Immature natural killer cell (primary cell): ENCODE measurements at regions not wholly inside any gene's neighbourhood (a gene's known extent, or its start where the extent isn't known, plus 50 kb on each side); places are given as distances from the start of the nearest gene placed in this dataset.
"Not testable (repeated sequence)": the region's sequence is repeated elsewhere in the genome, so short reads cannot be mapped to it uniquely, and the experiment has no call there.

Source experiments
- DNase-seq, 3 donors: peaks; one replicate each; pipeline ENCODE4 v3.0.0; 2022; ENCODE audit warnings: mixed read lengths in 1 of 3
- H3K27ac Mint-ChIP-seq, 6 donors: one replicate each; pipeline ENCODE4 v1.8.0; 2020; ENCODE audit warnings: mixed read lengths in 6 of 6, mild to moderate bottlenecking in 5 of 6, inconsistent platforms in 4 of 6, moderate library complexity in 3 of 6
- H3K27me3 Mint-ChIP-seq, 3 donors: one replicate each; pipeline ENCODE4 v1.8.0; 2020 to 2021; ENCODE audit warnings: low read depth in 3 of 3, mild to moderate bottlenecking in 3 of 3, mixed read lengths in 3 of 3, moderate library complexity in 3 of 3, inconsistent platforms in 1 of 3
- H3K36me3 Mint-ChIP-seq, 3 donors: one replicate each; pipeline ENCODE4 v1.8.0; 2020; ENCODE audit warnings: mixed read lengths in 3 of 3, inconsistent platforms in 2 of 3, mild to moderate bottlenecking in 2 of 3
- H3K4me1 Mint-ChIP-seq, 2 donors: one replicate each; pipeline ENCODE4 v1.8.0; 2020; ENCODE audit warnings: inconsistent platforms in 2 of 2, mild to moderate bottlenecking in 2 of 2, mixed read lengths in 2 of 2, moderate library complexity in 1 of 2
- H3K4me3 Mint-ChIP-seq, 5 donors: one replicate each; pipeline ENCODE4 v1.8.0; 2020; ENCODE audit warnings: mild to moderate bottlenecking in 5 of 5, mixed read lengths in 5 of 5, inconsistent platforms in 3 of 5, moderate library complexity in 3 of 5
- H3K9me3 Mint-ChIP-seq, 6 donors: one replicate each; pipeline ENCODE4 v1.8.0; 2020; ENCODE audit warnings: mild to moderate bottlenecking in 6 of 6, mixed read lengths in 6 of 6, inconsistent platforms in 4 of 6, moderate library complexity in 3 of 6

- Mint-ChIP-seq H3K9me3 (no peaks in the 10 kb centered on the region), H3K4me3 (no peak overlapping the region), H3K36me3 (no peaks in the 10 kb centered on the region), H3K4me1 (no peaks in the 10 kb centered on the region), H3K27ac (no peak overlapping the region), H3K27me3 (peaks cover 0 to 7% (median 6%) of the 10 kb centered on the region in 3 donors)
- DNase-seq, result no peak
Measured at GRCh38 chr4:81732980-81733379, 261.3 kb upstream of the RASGEF1B start.

- Mint-ChIP-seq H3K27me3 (peaks cover 0 to 10% (median 9%) of the 10 kb centered on the region in 3 donors), H3K4me3 (no peak overlapping the region), H3K36me3 (peaks cover 0 to 3% (median 0%) of the 10 kb centered on the region in 3 donors), H3K27ac (peak overlapping the region in 2 of 6 donors; percentile 29 to 62), H3K9me3 (no peaks in the 10 kb centered on the region), H3K4me1 (peaks cover 11 to 15% of the 10 kb centered on the region in 2 donors)
- peak in 2 of 3 donors; percentile 12 to 26 for DNase-seq
Measured at GRCh38 chr4:81724925-81725329, 253.2 kb upstream of the RASGEF1B start.

GRCh38 chr4:81723927-81724587 lies 252.3 kb upstream of the RASGEF1B start:
- H3K4me1 Mint-ChIP-seq, result peaks cover 11 to 15% of the 10 kb centered on the region in 2 donors
- H3K9me3 Mint-ChIP-seq, result no peaks in the 10 kb centered on the region
- no peak for DNase-seq
- H3K36me3 Mint-ChIP-seq, result peaks cover 0 to 3% (median 0%) of the 10 kb centered on the region in 3 donors
- no peak overlapping the region for H3K4me3 Mint-ChIP-seq
- peaks cover 0 to 9% (median 3%) of the 10 kb centered on the region in 3 donors for H3K27me3 Mint-ChIP-seq
- no peak overlapping the region for H3K27ac Mint-ChIP-seq

- Mint-ChIP-seq H3K4me1 (peaks cover 11 to 15% of the 10 kb centered on the region in 2 donors), H3K4me3 (no peak overlapping the region), H3K9me3 (peaks cover 0 to under 1% (median 0%) of the 10 kb centered on the region in 6 donors), H3K27ac (peak overlapping the region in 1 of 6 donors; percentile 59), H3K27me3 (peaks cover 0 to 7% (median 6%) of the 10 kb centered on the region in 3 donors), H3K36me3 (peaks cover 0 to 3% (median 0%) of the 10 kb centered on the region in 3 donors)
- DNase-seq, result no peak
Measured at GRCh38 chr4:81723019-81723884, 251.5 kb upstream of the RASGEF1B start.

- Mint-ChIP-seq H3K36me3 (no peaks in the 10 kb centered on the region), H3K4me3 (no peak overlapping the region), H3K9me3 (peaks cover 0 to 4% (median 0%) of the 10 kb centered on the region in 6 donors), H3K27me3 (peaks cover 0 to 6% (median 5%) of the 10 kb centered on the region in 3 donors), H3K27ac (no peak overlapping the region), H3K4me1 (peaks cover 11 to 15% of the 10 kb centered on the region in 2 donors)
- no peak for DNase-seq
Measured at GRCh38 chr4:81722290-81722851, 250.7 kb upstream of the RASGEF1B start.

- Mint-ChIP-seq H3K4me3 (no peak overlapping the region), H3K27ac (no peak overlapping the region), H3K36me3 (no peaks in the 10 kb centered on the region), H3K4me1 (no peaks in the 10 kb centered on the region), H3K9me3 (peaks cover 0 to 4% (median 0%) of the 10 kb centered on the region in 6 donors), H3K27me3 (peaks cover 0 to 16% (median 5%) of the 10 kb centered on the region in 3 donors)
- DNase-seq, result no peak
Measured at GRCh38 chr4:81715757-81716156, 244.1 kb upstream of the RASGEF1B start.

- H3K27ac Mint-ChIP-seq, H3K4me1 Mint-ChIP-seq, H3K36me3 Mint-ChIP-seq, H3K9me3 Mint-ChIP-seq, H3K4me3 Mint-ChIP-seq, DNase-seq: not testable (repeated sequence)
- H3K27me3 Mint-ChIP-seq, result peaks cover under 1 to 16% (median 4%) of the 10 kb centered on the region in 3 donors
Measured at GRCh38 chr4:81715357-81715756, 243.7 kb upstream of the RASGEF1B start.

GRCh38 chr4:81714291-81714690 lies 242.6 kb upstream of the RASGEF1B start:
- no peak overlapping the region for H3K27ac Mint-ChIP-seq
- H3K9me3 Mint-ChIP-seq, result peaks cover 0 to 4% (median 0%) of the 10 kb centered on the region in 6 donors
- H3K4me3 Mint-ChIP-seq, result no peak overlapping the region
- DNase-seq, result no peak
- no peaks in the 10 kb centered on the region for H3K36me3 Mint-ChIP-seq
- no peaks in the 10 kb centered on the region for H3K4me1 Mint-ChIP-seq
- peaks cover 3 to 16% (median 4%) of the 10 kb centered on the region in 3 donors for H3K27me3 Mint-ChIP-seq

GRCh38 chr4:81712714-81713113 lies 241.0 kb upstream of the RASGEF1B start:
- no peaks in the 10 kb centered on the region for H3K9me3 Mint-ChIP-seq

GRCh38 chr4:81704461-81704860 lies 232.8 kb upstream of the RASGEF1B start:
- no peak for DNase-seq
- H3K27ac Mint-ChIP-seq, result no peak overlapping the region
- H3K9me3 Mint-ChIP-seq, result no peaks in the 10 kb centered on the region
- H3K36me3 Mint-ChIP-seq, result no peaks in the 10 kb centered on the region
- no peak overlapping the region for H3K4me3 Mint-ChIP-seq
- no peaks in the 10 kb centered on the region for H3K4me1 Mint-ChIP-seq
- peaks cover 0 to 9% (median 3%) of the 10 kb centered on the region in 3 donors for H3K27me3 Mint-ChIP-seq

More at GRCh38 chr4:81712714-81713113, 241.0 kb upstream of the RASGEF1B start:
- no peak for DNase-seq
- H3K4me1 Mint-ChIP-seq, result no peaks in the 10 kb centered on the region
- H3K4me3 Mint-ChIP-seq, result no peak overlapping the region
- peaks cover 3 to 13% (median 4%) of the 10 kb centered on the region in 3 donors for H3K27me3 Mint-ChIP-seq
- H3K27ac Mint-ChIP-seq, result no peak overlapping the region
- H3K36me3 Mint-ChIP-seq, result no peaks in the 10 kb centered on the region

GRCh38 chr4:81700189-81700588 lies 228.5 kb upstream of the RASGEF1B start:
- H3K27ac Mint-ChIP-seq, result no peak overlapping the region
- peaks cover 0 to 5% (median 3%) of the 10 kb centered on the region in 3 donors for H3K27me3 Mint-ChIP-seq
- no peak overlapping the region for H3K4me3 Mint-ChIP-seq
- H3K36me3 Mint-ChIP-seq, result no peaks in the 10 kb centered on the region
- DNase-seq, result no peak
- H3K4me1 Mint-ChIP-seq, result no peaks in the 10 kb centered on the region
- H3K9me3 Mint-ChIP-seq, result no peaks in the 10 kb centered on the region

- H3K36me3 Mint-ChIP-seq, result no peaks in the 10 kb centered on the region
- no peak overlapping the region for H3K4me3 Mint-ChIP-seq
- H3K9me3 Mint-ChIP-seq, result no peaks in the 10 kb centered on the region
- DNase-seq, result no peak
- H3K27me3 Mint-ChIP-seq, result peaks cover 0 to 8% (median 3%) of the 10 kb centered on the region in 3 donors
- no peak overlapping the region for H3K27ac Mint-ChIP-seq
- H3K4me1 Mint-ChIP-seq, result no peaks in the 10 kb centered on the region
Measured at GRCh38 chr4:81698538-81699296, 227.0 kb upstream of the RASGEF1B start.

- no peaks in the 10 kb centered on the region for H3K36me3 Mint-ChIP-seq
- H3K4me3 Mint-ChIP-seq, result no peak overlapping the region
- H3K27me3 Mint-ChIP-seq, result peaks cover 0 to 4% (median 2%) of the 10 kb centered on the region in 3 donors
- peaks cover 0 to 3% (median 0%) of the 10 kb centered on the region in 6 donors for H3K9me3 Mint-ChIP-seq
- peaks cover 0 to 2% of the 10 kb centered on the region in 2 donors for H3K4me1 Mint-ChIP-seq
- DNase-seq, result no peak
- H3K27ac Mint-ChIP-seq, result no peak overlapping the region
Measured at GRCh38 chr4:81694176-81694913, 222.6 kb upstream of the RASGEF1B start.
